SK-N-SH (cell line): ENCODE measurements at regions not wholly inside any gene's neighbourhood (a gene's known extent, or its start where the extent isn't known, plus 50 kb on each side); places are given as distances from the start of the nearest gene placed in this dataset.

Source experiments
- CTCF ChIA-PET: fragments of 300-600, 350-600 bp; formaldehyde crosslinking; extraction: SDS; loops from one replicate; lab custom pipeline; 2021; lab: Yijun Ruan, JAX
- POLR2A ChIA-PET: fragments of 350-600 bp; sonication (Branson Sonifier 250); formaldehyde crosslinking; extraction: SDS; loops from one replicate; lab custom pipeline; 2020; ENCODE audit warnings: antibody characterized with exemption, inconsistent platforms; lab: Yijun Ruan, JAX
- DNase-seq: peaks from one replicate; pipeline ENCODE4 v3.0.0; 2012
- H2AFZ ChIP-seq: fragments of 200-600 bp; sonication (generic); 2 replicates; pipeline ENCODE4 v1.8.1; 2016; ENCODE audit warnings: antibody characterized with exemption, mild to moderate bottlenecking, low read depth
- H3F3A ChIP-seq: fragments of 200-600 bp; sonication (generic); replicated peaks from 2 replicates; pipeline ENCODE3; 2016; ENCODE audit warnings: antibody characterized with exemption, mild to moderate bottlenecking; ENCODE audit not compliant: insufficient read depth
- H3K27ac ChIP-seq, 2 experiments: fragments of 200-500 bp in 1 of 2; fragments of 200-600 bp in 1 of 2; sonication (Bioruptor generic) in 1 of 2; sonication (generic), shearing (Covaris generic) in 1 of 2; 2 replicates each; pipeline versions ENCODE4 v1.5.1 to v1.6.1; 2014 to 2016; ENCODE audit warnings: low read depth in 2 of 2, inconsistent platforms in 1 of 2, low read length in 1 of 2, mild to moderate bottlenecking in 1 of 2, mixed read lengths in 1 of 2
- H3K27me3 ChIP-seq: fragments of 200-600 bp; sonication (generic), shearing (Covaris generic); 2 replicates; pipeline ENCODE4 v1.6.1; 2016; ENCODE audit warnings: mixed run types; ENCODE audit not compliant: insufficient read depth
- H3K36me3 ChIP-seq, 2 experiments: fragments of 200-500 bp in 1 of 2; fragments of 200-600 bp in 1 of 2; sonication (Bioruptor generic) in 1 of 2; sonication (generic) in 1 of 2; replicated peaks in 1 of 2; 2 replicates each; pipeline versions ENCODE3 to v1.5.1; 2014 to 2016; ENCODE audit warnings: low read length in 1 of 2, mild to moderate bottlenecking in 1 of 2; ENCODE audit not compliant: insufficient read depth in 2 of 2, control insufficient read depth in 1 of 2
- H3K4me1 ChIP-seq, 2 experiments: fragments of 200-500 bp in 1 of 2; fragments of 200-600 bp in 1 of 2; sonication (Bioruptor generic) in 1 of 2; sonication (generic), shearing (Covaris generic) in 1 of 2; 2 replicates each; pipeline versions ENCODE4 v1.5.1 to v1.6.1; 2014 to 2016; ENCODE audit warnings: low read depth in 1 of 2, low read length in 1 of 2, mixed run types in 1 of 2; ENCODE audit not compliant: insufficient read depth in 2 of 2, control insufficient read depth in 1 of 2
- H3K4me2 ChIP-seq: fragments of 200-600 bp; sonication (generic), shearing (Covaris generic); 2 replicates; pipeline ENCODE4 v1.6.1; 2017; ENCODE audit warnings: mixed run types
- H3K4me3 ChIP-seq, 2 experiments: fragments of 200-500 bp in 1 of 2; fragments of 200-600 bp in 1 of 2; sonication (Bioruptor generic) in 1 of 2; sonication (generic), shearing (Covaris generic) in 1 of 2; 2 replicates each; pipeline versions ENCODE4 v1.5.1 to v1.8.1; 2014 to 2016; ENCODE audit warnings: low read depth in 2 of 2, inconsistent platforms in 1 of 2, low read length in 1 of 2, mild to moderate bottlenecking in 1 of 2, mixed read lengths in 1 of 2, moderate library complexity in 1 of 2
- H3K79me2 ChIP-seq: fragments of 200-600 bp; sonication (generic); 2 replicates; pipeline ENCODE4 v1.8.1; 2017; ENCODE audit warnings: mild to moderate bottlenecking; ENCODE audit not compliant: insufficient read depth
- H3K9ac ChIP-seq: fragments of 200-600 bp; sonication (generic); 2 replicates; pipeline ENCODE4 v1.6.1; 2017; ENCODE audit warnings: mixed run types
- H3K9me2 ChIP-seq: fragments of 200-600 bp; sonication (generic); 2 replicates; pipeline ENCODE4 v1.6.1; 2017; ENCODE audit warnings: mixed run types
- H3K9me3 ChIP-seq: fragments of 200-600 bp; sonication (generic); 2 replicates; pipeline ENCODE4 v1.6.1; 2017; ENCODE audit warnings: mixed run types, mild to moderate bottlenecking, moderate library complexity
- H4K20me1 ChIP-seq: fragments of 200-600 bp; sonication (generic); 2 replicates; pipeline ENCODE4 v1.6.1; 2017; ENCODE audit warnings: mild to moderate bottlenecking, mixed run types; ENCODE audit not compliant: insufficient read depth
- ELF1 ChIP-seq: IDR thresholded peaks from 2 replicates; pipeline ENCODE4 v1.4.0; 2012
- EZH2phosphoT487 ChIP-seq: fragments of 200-600 bp; sonication (generic); IDR thresholded peaks from 2 replicates; pipeline ENCODE4 v1.6.1; 2017; ENCODE audit warnings: low read depth, mixed run types, mild to moderate bottlenecking, antibody characterized with exemption, moderate library complexity, borderline replicate concordance
- FOSL2 ChIP-seq: IDR thresholded peaks from 2 replicates; pipeline ENCODE4 v1.4.0; 2012; ENCODE audit warnings: low read depth, mild to moderate bottlenecking, moderate library complexity, borderline replicate concordance
- FOXJ3 ChIP-seq: sonication (generic); formaldehyde crosslinking; IDR thresholded peaks from 2 replicates; pipeline ENCODE4 v1.5.1; 2020; ENCODE audit warnings: mild to moderate bottlenecking, missing genetic modification reagents
- FOXM1 ChIP-seq: IDR thresholded peaks from 2 replicates; pipeline ENCODE4 v1.4.0; 2012; ENCODE audit warnings: low read depth, mild to moderate bottlenecking
- GATA2 ChIP-seq: sonication (generic); formaldehyde crosslinking; IDR thresholded peaks from 2 replicates; pipeline ENCODE4 v1.5.0; 2020; ENCODE audit warnings: mild to moderate bottlenecking, missing genetic modification reagents
- MEF2A ChIP-seq: IDR thresholded peaks from 2 replicates; pipeline ENCODE4 v1.4.0; 2012; ENCODE audit warnings: low read depth, borderline replicate concordance
- NRF1 ChIP-seq: IDR thresholded peaks from 2 replicates; pipeline ENCODE4 v1.6.1; 2012; ENCODE audit warnings: low read depth, mild to moderate bottlenecking, low read length
- POLR2AphosphoS5 ChIP-seq: IDR thresholded peaks from 2 replicates; pipeline ENCODE4 v1.6.1; 2012; ENCODE audit warnings: low read depth, low read length
- RFX5 ChIP-seq: IDR thresholded peaks from 2 replicates; pipeline ENCODE4 v1.6.1; 2012; ENCODE audit warnings: mild to moderate bottlenecking, improper control_type of control experiment, low read length
- TAF1 ChIP-seq: IDR thresholded peaks from 2 replicates; pipeline ENCODE4 v1.6.1; 2012; ENCODE audit warnings: low read depth, mild to moderate bottlenecking, low read length, moderate library complexity, borderline replicate concordance
- WGBS: methylation state at CpG from one replicate; pipeline ENCODE4 v1.1.6; 2017; ENCODE audit warnings: low lambda C conversion rate; 5-methylcytosine and 5-hydroxymethylcytosine counted together
- TF ChIP-seq, protein P1 (sequence below): IDR thresholded peaks from 2 replicates; pipeline ENCODE4 v1.4.0; 2012; ENCODE audit warnings: low read depth, borderline replicate concordance
- TF ChIP-seq, protein P2 (sequence below): IDR thresholded peaks from 2 replicates; pipeline ENCODE4 v1.4.0; 2012; ENCODE audit warnings: low read depth, borderline replicate concordance
- TF ChIP-seq, protein P3 (sequence below): fragments of 150-350 bp; IDR thresholded peaks from 2 replicates; pipeline ENCODE4 v1.6.1; 2017; ENCODE audit warnings: antibody characterized with exemption, low read length, low read depth, borderline replicate concordance
- TF ChIP-seq, protein P4 (sequence below): IDR thresholded peaks from 2 replicates; pipeline ENCODE4; 2012

DNA sequence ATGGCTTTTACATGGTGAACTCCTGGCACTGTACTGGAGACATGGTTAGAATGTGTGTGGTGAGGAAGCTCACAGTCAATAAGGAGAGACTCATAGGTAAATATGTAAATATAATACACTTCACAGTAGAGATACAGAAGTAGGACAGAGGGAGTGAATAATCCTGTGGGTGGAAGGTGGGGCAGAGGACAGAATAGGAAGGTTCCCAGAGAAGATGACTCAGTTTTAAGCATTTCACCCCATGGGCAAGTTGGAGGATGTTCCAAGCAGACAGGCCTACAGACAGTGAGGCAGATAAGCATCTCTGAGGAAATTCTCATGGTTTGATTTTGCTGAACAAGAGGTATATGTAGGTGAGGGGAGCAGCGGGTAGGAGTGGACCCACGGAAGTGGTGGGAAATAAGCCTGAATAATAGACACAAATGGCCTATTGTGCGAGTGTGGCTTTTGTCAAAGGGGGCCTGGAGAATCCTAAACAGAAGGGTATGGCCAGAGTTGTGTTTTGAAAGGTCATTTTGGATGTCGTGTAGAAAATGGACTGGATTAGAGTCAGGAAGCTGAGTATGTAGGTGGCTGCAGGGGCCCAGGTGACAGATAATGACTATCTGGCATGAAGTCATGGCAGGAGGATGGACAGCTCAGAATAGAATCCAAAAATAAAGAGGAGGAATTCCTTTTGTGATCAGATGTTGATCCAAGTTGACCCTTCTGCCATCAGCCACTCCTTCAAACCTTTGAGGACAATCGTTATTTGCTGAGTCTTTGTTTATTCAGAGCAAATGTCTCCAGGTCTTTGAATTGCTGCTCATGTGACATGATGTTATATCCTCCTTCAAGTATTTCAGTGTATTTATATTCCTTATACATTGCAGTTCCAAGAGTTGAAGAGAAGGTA, 97.3 kb upstream of the THRB start:
- no peak for DNase-seq
- Histone ChIP-seq H3K9me2 (no peaks in the 10 kb centered on the region), H3K27me3 (no peaks in the 10 kb centered on the region), H3K4me1 (no peaks in the 10 kb centered on the region), H3K4me2 (no peak overlapping the region), H3K27ac (no peak overlapping the region; a peak in 1 of 4 replicates), H3F3A (no peaks in the 10 kb centered on the region), H3K4me3 (no peak overlapping the region), H3K79me2 (no peaks in the 10 kb centered on the region), H4K20me1 (no peaks in the 10 kb centered on the region), H3K36me3 (no peaks in the 10 kb centered on the region), H2AFZ (no peak overlapping the region), H3K9me3 (no peaks in the 10 kb centered on the region), H3K9ac (no peak overlapping the region)
- ChIA-PET POLR2A (no interaction called here), CTCF (interaction anchor here (1.4 to 1.6 kb wide), 2 partner anchors 9 to 18 kb away, joined by 3 to 4 read pairs; no protein-coding TSS in a partner anchor)
- WGBS, result 63% methylated on average over 5 of the region's 5 CpGs
- TF ChIP-seq TAF1 (no peak), GATA2 (CRISPR knock-in tag) (no peak), MEF2A (no peak), FOSL2 (no peak), FOXJ3 (CRISPR knock-in tag) (no peak), EZH2phosphoT487 (no peak), FOXM1 (no peak), POLR2AphosphoS5 (no peak), NRF1 (no peak), ELF1 (no peak), RFX5 (no peak)
- TF ChIP-seq, protein P1, sequence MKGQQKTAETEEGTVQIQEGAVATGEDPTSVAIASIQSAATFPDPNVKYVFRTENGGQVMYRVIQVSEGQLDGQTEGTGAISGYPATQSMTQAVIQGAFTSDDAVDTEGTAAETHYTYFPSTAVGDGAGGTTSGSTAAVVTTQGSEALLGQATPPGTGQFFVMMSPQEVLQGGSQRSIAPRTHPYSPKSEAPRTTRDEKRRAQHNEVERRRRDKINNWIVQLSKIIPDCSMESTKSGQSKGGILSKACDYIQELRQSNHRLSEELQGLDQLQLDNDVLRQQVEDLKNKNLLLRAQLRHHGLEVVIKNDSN, result no peak
- TF ChIP-seq, protein P2, sequence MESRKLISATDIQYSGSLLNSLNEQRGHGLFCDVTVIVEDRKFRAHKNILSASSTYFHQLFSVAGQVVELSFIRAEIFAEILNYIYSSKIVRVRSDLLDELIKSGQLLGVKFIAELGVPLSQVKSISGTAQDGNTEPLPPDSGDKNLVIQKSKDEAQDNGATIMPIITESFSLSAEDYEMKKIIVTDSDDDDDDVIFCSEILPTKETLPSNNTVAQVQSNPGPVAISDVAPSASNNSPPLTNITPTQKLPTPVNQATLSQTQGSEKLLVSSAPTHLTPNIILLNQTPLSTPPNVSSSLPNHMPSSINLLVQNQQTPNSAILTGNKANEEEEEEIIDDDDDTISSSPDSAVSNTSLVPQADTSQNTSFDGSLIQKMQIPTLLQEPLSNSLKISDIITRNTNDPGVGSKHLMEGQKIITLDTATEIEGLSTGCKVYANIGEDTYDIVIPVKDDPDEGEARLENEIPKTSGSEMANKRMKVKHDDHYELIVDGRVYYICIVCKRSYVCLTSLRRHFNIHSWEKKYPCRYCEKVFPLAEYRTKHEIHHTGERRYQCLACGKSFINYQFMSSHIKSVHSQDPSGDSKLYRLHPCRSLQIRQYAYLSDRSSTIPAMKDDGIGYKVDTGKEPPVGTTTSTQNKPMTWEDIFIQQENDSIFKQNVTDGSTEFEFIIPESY, result no peak
- TF ChIP-seq, protein P3, sequence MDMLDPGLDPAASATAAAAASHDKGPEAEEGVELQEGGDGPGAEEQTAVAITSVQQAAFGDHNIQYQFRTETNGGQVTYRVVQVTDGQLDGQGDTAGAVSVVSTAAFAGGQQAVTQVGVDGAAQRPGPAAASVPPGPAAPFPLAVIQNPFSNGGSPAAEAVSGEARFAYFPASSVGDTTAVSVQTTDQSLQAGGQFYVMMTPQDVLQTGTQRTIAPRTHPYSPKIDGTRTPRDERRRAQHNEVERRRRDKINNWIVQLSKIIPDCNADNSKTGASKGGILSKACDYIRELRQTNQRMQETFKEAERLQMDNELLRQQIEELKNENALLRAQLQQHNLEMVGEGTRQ, result no peak
- TF ChIP-seq, protein P4, sequence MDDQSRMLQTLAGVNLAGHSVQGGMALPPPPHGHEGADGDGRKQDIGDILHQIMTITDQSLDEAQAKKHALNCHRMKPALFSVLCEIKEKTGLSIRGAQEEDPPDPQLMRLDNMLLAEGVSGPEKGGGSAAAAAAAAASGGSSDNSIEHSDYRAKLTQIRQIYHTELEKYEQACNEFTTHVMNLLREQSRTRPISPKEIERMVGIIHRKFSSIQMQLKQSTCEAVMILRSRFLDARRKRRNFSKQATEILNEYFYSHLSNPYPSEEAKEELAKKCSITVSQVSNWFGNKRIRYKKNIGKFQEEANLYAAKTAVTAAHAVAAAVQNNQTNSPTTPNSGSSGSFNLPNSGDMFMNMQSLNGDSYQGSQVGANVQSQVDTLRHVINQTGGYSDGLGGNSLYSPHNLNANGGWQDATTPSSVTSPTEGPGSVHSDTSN, result no peak
